GM12875 (cell line): ENCODE measurements at regions not wholly inside any gene's neighbourhood (a gene's known extent, or its start where the extent isn't known, plus 50 kb on each side); places are given as distances from the start of the nearest gene placed in this dataset.

Experiments used
- H3K4me3 ChIP-seq: one replicate; pipeline ENCODE4 v1.5.1; 2011; ENCODE audit warnings: low read depth, low read length, control low read depth
- TF ChIP-seq, protein P1 (sequence below): IDR thresholded peaks from 2 replicates; pipeline ENCODE4 v1.5.1; 2011; ENCODE audit warnings: low read depth, mild to moderate bottlenecking, control low read depth, inconsistent platforms, low read length, moderate library complexity, borderline replicate concordance; ENCODE audit not compliant: insufficient read depth

GRCh38 chr15:93493172-93493571 is 404.2 kb upstream of the RGMA start:
- H3K4me3 ChIP-seq = no peak overlapping the region
- TF ChIP-seq, protein P1, sequence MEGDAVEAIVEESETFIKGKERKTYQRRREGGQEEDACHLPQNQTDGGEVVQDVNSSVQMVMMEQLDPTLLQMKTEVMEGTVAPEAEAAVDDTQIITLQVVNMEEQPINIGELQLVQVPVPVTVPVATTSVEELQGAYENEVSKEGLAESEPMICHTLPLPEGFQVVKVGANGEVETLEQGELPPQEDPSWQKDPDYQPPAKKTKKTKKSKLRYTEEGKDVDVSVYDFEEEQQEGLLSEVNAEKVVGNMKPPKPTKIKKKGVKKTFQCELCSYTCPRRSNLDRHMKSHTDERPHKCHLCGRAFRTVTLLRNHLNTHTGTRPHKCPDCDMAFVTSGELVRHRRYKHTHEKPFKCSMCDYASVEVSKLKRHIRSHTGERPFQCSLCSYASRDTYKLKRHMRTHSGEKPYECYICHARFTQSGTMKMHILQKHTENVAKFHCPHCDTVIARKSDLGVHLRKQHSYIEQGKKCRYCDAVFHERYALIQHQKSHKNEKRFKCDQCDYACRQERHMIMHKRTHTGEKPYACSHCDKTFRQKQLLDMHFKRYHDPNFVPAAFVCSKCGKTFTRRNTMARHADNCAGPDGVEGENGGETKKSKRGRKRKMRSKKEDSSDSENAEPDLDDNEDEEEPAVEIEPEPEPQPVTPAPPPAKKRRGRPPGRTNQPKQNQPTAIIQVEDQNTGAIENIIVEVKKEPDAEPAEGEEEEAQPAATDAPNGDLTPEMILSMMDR = no peak

DNA sequence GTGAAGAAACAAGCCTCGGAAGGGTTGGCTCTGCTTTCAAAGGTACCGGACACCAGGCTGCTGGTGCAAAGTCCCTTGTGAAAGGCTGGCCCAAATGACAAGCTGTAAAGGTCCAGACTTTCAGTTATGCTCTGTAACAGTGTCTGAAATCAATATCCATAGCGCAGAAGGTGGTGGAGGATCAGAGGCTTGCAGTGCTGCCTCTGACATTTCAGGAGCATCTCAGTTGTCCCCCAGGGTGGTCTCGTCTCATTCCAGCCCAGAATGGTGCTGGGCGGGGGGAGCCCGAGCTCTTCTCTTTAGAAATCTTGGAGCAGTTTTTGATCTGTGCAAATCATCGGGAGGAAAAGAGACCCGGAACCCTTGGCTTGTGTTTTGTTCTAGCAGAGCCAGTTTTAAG is 402.3 kb upstream of the RGMA start:
- no peak overlapping the region for H3K4me3 ChIP-seq
- TF ChIP-seq, protein P1 = no peak

DNA sequence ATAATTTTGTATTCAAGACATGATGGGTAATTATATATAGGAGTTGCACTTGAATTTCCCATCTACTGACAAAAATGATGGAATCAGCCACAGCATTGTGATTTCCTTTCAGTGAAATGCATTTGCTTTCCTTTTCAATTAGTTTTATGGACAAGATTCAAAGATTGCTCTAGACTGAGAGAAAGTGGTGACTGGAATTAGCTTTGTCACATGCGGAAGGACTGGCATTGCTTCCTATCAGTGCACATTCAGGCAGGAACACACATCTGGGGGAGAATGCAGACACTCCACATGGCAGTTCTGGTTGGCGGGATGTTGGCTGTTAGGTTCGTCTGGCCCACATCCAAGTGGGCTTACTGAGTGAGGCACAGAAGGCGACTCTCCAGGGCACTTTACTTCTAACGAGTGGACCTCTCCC is 399.3 kb upstream of the RGMA start:
- H3K4me3 ChIP-seq = no peak overlapping the region
- TF ChIP-seq, protein P1 = no peak

GRCh38 chr15:93486407-93487117 is 397.6 kb upstream of the RGMA start:
- TF ChIP-seq, protein P1 = no peak
- H3K4me3 ChIP-seq = no peak overlapping the region

DNA sequence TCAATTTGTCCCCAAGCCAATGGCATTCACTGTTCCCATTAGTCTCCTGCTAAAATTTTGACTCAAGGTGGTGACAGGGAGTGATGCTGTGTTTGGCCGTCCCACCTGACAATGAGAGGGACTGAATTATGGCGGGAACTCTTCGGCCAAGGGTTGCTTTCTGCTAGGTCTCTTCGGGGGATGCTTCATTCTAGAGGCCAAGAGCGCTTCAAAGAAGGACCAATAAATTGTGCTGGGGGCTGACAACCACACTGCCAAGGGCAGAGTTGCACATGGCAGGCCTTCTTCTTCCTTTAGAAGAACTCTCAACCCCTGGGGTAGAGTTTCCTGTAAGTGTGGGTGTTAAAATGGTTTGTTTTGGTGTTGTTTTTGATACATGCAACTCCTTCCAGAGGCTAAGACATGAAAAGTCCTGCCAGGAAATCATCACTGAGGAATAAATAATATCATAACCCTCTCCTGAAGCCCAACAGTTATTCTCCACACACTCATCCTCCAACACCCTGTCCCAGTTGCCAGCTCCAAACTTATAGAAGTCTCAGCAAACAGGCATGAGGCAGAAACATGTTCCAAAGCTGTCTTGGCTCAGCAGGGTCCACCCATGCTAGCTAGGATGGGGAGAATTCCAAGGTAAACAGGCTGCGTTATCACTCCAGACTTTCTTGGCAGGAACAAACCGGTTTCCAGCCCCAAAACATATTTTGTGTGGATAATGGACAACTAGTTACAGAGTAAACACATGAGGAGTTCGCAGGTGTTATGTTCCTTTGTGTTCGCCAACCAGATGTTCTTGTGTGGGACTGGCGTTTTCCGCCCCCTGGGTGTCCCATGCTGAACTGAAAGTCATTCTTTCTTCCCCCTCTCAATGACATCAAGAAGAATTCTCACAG is 396.7 kb upstream of the RGMA start:
- TF ChIP-seq, protein P1 = no peak

DNA sequence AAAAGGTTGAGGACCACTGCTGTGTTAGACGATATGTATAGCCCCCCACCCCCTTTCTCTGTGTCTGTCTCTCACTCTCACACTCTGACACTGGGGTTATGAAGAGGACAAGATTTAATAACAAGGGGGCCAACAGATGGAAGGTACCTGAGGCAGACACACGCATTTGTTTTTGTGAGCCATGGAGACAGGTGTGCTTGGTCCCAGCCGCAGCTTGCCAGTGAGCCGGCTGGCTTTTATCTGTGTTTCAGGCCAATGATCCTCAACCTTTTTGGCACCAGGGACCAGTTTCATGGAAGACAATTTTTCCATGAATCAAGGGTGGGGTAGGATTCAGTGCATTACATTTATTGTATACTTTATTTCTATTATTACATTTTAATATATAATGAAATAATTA is 394.9 kb upstream of the RGMA start:
- TF ChIP-seq, protein P1 = no peak
- no peak overlapping the region for H3K4me3 ChIP-seq

More for the DNA sequence above, 396.7 kb upstream of the RGMA start:
- H3K4me3 ChIP-seq = no peak overlapping the region
